HPDE6-E6E7 (cell line): ENCODE measurements at regions not wholly inside any gene's neighbourhood (a gene's known extent, or its start where the extent isn't known, plus 50 kb on each side); places are given as distances from the start of the nearest gene placed in this dataset.
"Not testable (repeated sequence)": the region's sequence is repeated elsewhere in the genome, so short reads cannot be mapped to it uniquely, and the experiment has no call there.

Experiments used
- DNase-seq: peaks from one replicate; pipeline ENCODE4 v3.0.0; 2011; ENCODE audit warnings: missing footprints; ENCODE audit errors: extremely low spot score

DNA sequence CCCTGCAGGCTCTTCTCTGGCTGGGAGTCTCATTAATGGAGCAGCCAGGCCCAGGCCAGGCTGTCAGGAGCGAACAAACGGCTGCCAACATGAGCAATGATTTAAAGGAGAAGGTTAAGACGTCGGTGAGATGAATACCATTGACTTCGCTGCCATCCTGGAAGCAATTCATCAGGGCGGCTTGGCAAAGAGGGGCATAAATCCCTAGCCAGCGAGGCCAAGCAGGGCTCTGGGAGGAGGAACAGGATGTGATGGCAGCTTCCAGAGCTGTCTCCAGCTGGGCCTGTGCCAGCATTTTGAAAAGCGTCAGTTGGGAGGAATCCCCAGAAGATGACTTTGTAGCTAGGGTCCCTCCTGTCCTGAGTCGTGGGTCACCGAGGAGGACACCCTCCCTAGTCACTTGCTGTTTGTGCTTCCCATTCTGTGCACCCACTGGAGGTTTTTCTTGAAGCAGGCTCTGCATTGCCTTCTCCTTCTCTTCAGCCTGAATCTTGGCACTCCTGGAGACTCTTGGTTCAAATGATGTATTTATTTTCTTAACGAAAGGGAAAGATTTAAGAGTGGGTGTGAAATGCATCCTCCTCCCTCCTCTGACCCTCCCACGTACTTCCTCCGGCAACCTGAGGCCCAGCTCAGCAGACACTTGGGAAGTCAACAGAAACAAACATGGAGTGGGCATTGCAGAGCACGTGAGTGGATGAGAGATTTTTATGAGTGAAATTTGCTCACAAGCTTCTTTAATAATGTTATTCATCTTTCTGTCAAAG lies 476.3 kb upstream of the CADM1 start:
- no peak for DNase-seq

- no peak for DNase-seq
These were observed 470.5 kb upstream of the CADM1 start for GRCh38 chr11:115974703-115975102.

DNA sequence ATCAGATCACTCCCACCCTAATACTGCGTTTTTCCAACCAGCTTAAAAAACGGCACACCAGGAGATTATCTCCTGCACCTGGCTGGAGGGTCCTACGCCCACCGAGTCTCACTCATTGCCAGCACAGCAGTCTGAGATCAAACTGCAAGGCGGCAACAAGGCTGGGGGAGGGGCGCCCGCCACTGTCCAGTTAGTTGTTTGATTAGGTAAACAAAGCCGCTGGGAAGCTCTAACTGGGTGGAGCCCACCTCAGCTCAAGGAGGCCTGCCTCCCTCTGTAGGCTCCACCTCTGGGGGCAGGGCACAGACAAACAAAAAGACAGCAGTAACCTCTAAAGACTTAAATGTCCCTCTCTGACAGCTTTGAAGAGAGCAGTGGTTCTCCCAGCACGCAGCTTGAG lies 463.0 kb upstream of the CADM1 start:
- DNase-seq: not testable (repeated sequence)

DNA sequence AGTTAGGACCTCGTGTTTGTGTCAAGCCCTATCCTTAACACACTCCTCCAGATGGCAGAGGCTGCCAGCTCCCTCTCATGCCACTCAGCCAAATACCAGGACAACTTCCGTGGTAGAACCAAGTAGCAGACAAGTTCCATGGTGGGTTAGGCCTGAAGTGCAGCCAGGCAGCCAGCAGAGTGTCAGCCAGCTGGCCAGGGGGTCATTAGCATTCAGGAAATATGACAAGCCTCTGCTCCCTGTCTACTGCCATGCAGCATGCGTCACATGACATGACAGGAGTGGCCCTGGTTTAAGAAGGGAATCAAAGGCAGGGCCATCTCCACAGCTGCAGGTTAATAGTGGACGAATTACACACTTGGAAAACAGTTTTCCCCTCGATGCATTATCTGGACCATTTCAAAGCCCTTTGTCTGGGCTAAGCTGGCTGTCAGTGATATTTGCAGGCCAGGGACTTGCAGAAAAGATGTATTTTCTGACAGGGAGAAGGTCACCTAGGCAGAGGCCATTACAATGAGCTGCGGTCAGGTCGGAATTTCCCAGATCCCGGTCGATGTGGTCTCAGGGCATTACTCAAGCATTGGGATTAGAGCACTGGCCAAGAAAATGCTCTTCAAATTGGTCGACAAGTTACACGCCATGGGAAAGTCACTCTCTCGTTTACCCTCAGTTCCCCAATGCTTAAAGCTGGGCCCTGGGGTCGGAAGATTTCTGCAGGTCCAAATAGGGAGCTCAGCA lies 461.7 kb upstream of the CADM1 start:
- DNase-seq: no peak

- no peak for DNase-seq
These were observed 459.9 kb upstream of the CADM1 start for GRCh38 chr11:115964091-115964490.

- no peak for DNase-seq
These were observed 458.9 kb upstream of the CADM1 start for GRCh38 chr11:115963156-115963555.

- no peak for DNase-seq
These were observed 457.2 kb upstream of the CADM1 start for GRCh38 chr11:115961159-115962003.

GRCh38 chr11:115959081-115959486 lies 454.9 kb upstream of the CADM1 start:
- no peak for DNase-seq

DNA sequence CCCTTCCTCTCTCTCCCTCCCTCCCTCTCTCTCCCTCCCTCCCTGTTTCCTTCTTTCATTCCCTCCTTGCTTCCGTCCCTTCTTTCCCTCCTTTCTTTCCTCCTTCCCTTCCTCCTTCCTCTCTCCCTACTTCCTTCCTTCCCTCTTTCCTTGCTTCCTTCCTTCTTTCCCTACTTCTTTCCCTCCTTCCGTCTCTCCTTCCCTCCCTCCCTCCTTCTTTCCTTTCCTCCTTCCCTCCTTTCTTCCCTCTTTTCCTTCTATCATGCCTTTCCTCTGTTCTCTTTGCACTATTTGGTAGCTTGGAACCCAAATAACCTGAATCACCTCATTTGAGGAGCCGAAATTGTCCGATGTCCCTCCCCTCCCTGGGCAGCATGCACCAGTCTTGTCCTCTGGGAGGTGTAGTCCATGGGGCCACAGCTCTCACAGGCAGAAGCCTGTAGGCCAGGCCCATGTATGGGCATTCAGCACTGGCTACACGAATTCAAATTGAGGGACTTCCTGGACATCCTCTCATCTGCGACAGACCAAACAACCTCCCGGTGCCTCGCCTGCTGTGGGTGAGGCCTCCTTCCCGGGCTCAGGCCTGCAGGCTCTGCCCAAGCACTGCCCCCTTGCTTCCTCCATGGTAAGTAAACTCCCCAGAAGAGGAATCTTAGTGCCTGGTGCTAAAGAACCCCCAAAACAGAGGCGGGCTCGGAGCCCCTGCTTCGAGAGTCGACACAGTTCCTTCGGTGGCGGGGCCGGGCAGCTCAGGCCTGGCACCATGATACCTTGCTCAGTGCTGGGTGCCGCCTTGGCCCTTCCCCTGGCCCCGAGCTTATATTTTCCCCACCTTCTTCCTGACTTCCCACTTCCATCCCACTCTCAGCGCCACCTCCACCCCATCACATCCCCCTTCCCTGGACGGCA lies 454.1 kb upstream of the CADM1 start:
- DNase-seq: no peak

- DNase-seq: no peak
These were observed 451.6 kb upstream of the CADM1 start for GRCh38 chr11:115955803-115956202.

DNA sequence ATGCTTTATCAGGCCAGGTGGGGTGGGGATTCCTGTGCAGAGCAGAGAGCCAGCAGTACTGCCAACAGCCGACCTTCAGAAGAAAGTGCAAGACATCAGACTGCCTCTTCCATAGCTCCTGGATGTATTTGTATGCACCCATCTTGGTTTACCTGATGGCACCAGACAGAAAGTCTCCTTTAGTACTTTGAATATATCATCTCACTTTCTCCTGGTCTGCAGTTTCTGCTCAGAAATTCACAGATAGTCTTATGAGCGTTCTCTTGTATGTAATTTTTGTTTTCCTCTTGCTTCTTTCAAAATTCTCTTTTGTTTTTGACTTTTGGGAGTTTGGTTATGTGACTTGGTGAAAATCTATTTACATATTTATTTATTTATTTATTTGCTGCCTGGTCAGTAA lies 446.4 kb upstream of the CADM1 start:
- no peak for DNase-seq

- no peak for DNase-seq
These were observed 440.4 kb upstream of the CADM1 start for GRCh38 chr11:115944596-115944995.

DNA sequence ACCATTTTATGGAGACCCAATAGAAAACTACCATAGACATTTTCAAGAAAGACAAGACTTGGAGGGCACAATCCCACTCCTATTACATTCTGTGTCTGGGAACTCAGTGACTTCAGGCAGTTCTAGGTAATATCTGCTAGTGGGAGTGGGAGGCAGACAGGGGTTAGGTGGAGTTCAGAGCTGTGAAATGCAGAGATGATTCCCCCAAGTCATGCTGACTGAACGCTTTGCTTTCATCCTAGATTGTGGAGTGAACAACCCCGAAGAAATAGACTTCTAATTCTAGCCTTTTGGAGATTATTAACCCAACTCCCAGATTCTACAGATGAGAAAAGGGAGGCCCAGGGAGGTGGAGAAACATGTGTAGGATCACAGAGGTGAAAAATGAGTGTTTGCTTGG lies 437.8 kb upstream of the CADM1 start:
- DNase-seq: no peak

DNA sequence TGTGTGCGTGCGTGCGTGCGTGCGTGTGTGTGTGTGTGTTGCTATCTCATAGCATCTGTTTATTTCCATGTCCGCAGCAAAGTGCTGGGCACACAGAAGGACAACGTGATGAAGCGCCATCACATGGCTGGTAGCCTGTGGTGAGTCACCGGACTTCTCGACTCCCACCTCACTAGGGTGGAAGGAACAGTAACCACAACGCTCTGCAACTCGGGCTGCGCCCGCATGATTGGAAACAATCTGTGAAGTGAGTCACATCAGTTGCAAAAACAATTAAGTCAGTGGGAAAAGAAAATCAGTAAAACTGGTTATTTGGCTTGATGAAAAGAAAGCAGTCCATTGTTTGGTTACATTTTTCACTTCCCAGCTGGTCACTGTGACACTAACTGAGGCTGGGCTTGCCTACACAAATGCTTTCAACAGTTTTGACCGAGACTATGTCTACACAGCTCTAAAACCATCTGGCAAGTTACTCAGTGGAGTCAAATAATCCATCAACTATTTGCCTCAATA lies 437.3 kb upstream of the CADM1 start:
- no peak for DNase-seq

- DNase-seq: no peak
These were observed 436.8 kb upstream of the CADM1 start for GRCh38 chr11:115941044-115941443.

- no peak for DNase-seq
These were observed 435.7 kb upstream of the CADM1 start for GRCh38 chr11:115939731-115940421.

GRCh38 chr11:115939104-115939730 lies 435.0 kb upstream of the CADM1 start:
- DNase-seq: no peak

DNA sequence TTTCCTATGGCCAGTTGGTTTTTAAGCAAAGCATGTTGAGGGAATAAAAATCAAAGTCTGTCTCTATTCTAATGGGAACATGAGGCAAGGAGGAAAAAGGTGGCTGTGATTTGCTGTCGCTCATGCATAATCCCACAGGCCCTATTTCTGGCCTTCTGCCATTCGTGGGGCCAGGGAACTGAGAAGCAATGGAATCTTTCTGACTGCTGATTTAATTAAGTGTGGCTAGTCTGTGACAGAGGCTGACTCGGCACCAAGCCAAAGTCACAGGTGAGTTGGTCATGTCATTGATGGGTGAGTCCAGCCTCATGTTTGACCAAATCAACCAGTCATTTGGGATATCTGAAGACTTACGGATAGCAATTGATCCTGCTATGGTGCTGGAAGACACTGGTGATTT lies 429.3 kb upstream of the CADM1 start:
- DNase-seq: no peak

DNA sequence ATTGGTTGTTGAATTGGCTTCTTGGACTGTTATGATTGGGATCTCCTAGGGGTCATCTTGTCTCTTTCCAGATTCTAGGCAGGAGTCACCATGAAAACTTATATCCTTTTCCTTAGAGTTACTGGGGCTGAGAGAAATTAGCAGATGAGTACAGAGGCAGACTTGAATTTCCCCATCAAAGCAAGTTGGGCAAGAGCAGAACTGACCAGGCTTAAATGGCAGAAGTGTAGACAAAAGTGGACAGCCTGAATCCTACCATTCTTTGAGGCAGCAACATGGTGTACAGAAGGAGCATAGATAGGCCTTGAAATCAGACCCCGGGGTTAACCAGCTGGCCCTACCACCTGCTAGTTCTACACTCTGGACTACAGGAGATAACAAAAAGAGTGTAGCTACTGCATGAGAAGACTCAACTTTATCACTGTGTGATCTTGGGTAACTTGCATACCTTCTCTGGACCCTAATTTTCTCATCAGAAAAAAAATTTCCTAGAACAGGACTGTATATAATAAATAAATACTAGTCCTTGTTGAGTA lies 427.4 kb upstream of the CADM1 start:
- no peak for DNase-seq
